CD8-positive, alpha-beta memory T cell (primary cell): ENCODE measurements at regions not wholly inside any gene's neighbourhood (a gene's known extent, or its start where the extent isn't known, plus 50 kb on each side); places are given as distances from the start of the nearest gene placed in this dataset.

Source experiments
- CTCF ChIA-PET: fragments of 350-600 bp; sonication (Branson Sonifier 250); formaldehyde crosslinking; loops from one replicate; lab custom pipeline; 2021; ENCODE audit warnings: antibody characterized with exemption; lab: Charles Lee
- POLR2A ChIA-PET: fragments of 350-600 bp; sonication (Branson Sonifier 250); formaldehyde crosslinking; loops from one replicate; lab custom pipeline; 2021; ENCODE audit warnings: antibody characterized with exemption; lab: Charles Lee
- DNase-seq, 5 donors: peaks; one replicate each; pipeline versions ENCODE4 v3.0.0 to v3.0.0-alpha.2; 2020 to 2022; ENCODE audit warnings: mixed read lengths in 1 of 5
- H3K27ac ChIP-seq: one replicate; pipeline ENCODE4 v1.7.0; 2013; ENCODE audit warnings: low read depth, mild to moderate bottlenecking, low read length, moderate library complexity
- H3K27me3 ChIP-seq: 2 replicates; pipeline ENCODE4 v1.7.0; 2013; ENCODE audit warnings: low read length, mild to moderate bottlenecking; ENCODE audit not compliant: insufficient read depth, poor library complexity, severe bottlenecking
- H3K36me3 ChIP-seq: 2 replicates; pipeline ENCODE4 v1.7.0; 2013; ENCODE audit warnings: mild to moderate bottlenecking, low read length, moderate library complexity; ENCODE audit not compliant: insufficient read depth
- H3K4me1 ChIP-seq: 2 replicates; pipeline ENCODE4 v1.7.0; 2013; ENCODE audit warnings: mild to moderate bottlenecking, low read length, moderate library complexity; ENCODE audit not compliant: insufficient read depth
- H3K4me3 ChIP-seq: 2 replicates; pipeline ENCODE4 v1.7.0; 2013; ENCODE audit warnings: mild to moderate bottlenecking, low read length
- H3K9me3 ChIP-seq: 2 replicates; pipeline ENCODE4 v1.7.0; 2013; ENCODE audit warnings: mild to moderate bottlenecking, low read length
- H3K27ac Mint-ChIP-seq, 8 donors: one replicate each; pipeline ENCODE4 v1.8.0; 2020 to 2021; ENCODE audit warnings: mixed read lengths in 8 of 8, mild to moderate bottlenecking in 6 of 8, inconsistent platforms in 3 of 8, moderate library complexity in 3 of 8
- H3K27me3 Mint-ChIP-seq, 2 donors: one replicate each; pipeline ENCODE4 v1.8.0; 2020 to 2021; ENCODE audit warnings: mixed read lengths in 2 of 2, mild to moderate bottlenecking in 1 of 2, moderate library complexity in 1 of 2
- H3K36me3 Mint-ChIP-seq, 3 donors: one replicate each; pipeline ENCODE4 v1.8.0; 2020 to 2021; ENCODE audit warnings: mixed read lengths in 3 of 3, inconsistent platforms in 1 of 3, mild to moderate bottlenecking in 1 of 3
- H3K4me1 Mint-ChIP-seq, 3 donors: one replicate each; pipeline ENCODE4 v1.8.0; 2020 to 2021; ENCODE audit warnings: mixed read lengths in 3 of 3, inconsistent platforms in 1 of 3, mild to moderate bottlenecking in 1 of 3
- H3K4me3 Mint-ChIP-seq, 7 donors: one replicate each; pipeline ENCODE4 v1.8.0; 2020 to 2021; ENCODE audit warnings: mixed read lengths in 7 of 7, mild to moderate bottlenecking in 6 of 7, moderate library complexity in 4 of 7, inconsistent platforms in 2 of 7
- H3K9me3 Mint-ChIP-seq, 5 donors: one replicate each; pipeline ENCODE4 v1.8.0; 2020 to 2022; ENCODE audit warnings: mixed read lengths in 5 of 5, mild to moderate bottlenecking in 3 of 5, moderate library complexity in 2 of 5, inconsistent platforms in 1 of 5

DNA sequence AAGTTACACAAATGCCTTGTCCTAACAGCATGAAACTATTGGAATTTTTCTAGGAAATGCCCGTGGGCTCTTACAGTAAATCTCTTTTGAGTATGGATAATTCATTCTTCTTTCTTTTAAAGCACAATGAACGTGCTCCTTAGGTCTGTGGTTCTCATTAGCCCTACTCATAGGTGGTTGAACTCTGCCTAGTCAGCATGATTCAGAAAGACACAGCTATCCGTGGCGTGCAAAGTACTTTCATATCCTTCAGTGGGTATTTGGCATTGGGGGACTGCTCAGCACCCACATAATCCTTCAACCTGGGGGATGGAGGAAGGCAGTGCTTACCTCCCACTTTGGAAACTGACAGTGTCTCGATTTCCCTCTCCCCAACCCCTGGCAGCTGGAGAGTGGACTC, 462.0 kb upstream of the CLINT1 start:
- Mint-ChIP-seq H3K27me3 (peaks cover 3 to 7% of the 10 kb centered on the region in 2 donors), H3K36me3 (no peaks in the 10 kb centered on the region), H3K9me3 (no peaks in the 10 kb centered on the region), H3K4me3 (no peak overlapping the region), H3K27ac (no peak overlapping the region), H3K4me1 (no peaks in the 10 kb centered on the region)
- no peaks in the 10 kb centered on the region for H3K27me3 ChIP-seq
- H3K36me3 ChIP-seq = no peaks in the 10 kb centered on the region
- no peaks in the 10 kb centered on the region for H3K4me1 ChIP-seq
- no peak overlapping the region for H3K27ac ChIP-seq
- ChIA-PET POLR2A (no interaction called here), CTCF (no interaction called here)
- no peaks in the 10 kb centered on the region for H3K9me3 ChIP-seq
- no peak for DNase-seq
- H3K4me3 ChIP-seq = no peak overlapping the region

DNA sequence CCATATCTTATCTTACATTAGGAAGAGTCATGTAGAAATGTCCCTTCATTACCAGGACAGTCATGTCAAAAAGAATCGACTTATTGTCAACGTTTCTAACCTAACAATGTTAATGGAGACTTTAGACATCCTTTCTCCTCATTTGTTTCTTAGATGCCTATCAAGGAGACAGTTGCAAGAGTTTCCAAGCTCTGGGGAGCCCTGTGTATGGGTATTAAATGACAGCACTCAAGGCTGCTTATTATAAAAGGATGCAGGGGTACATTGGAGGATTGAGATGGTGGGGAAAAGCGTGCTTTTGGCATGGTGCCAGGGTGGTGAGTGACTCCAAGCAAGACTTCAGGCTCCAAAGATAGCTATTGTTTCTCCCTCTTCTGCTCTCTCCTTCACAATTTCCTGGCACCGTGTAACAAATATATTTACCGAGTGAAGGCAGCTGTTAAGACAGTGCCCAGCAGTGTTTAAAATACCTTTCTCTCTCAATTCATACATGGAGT, 461.3 kb upstream of the CLINT1 start:
- no peak overlapping the region for H3K27ac Mint-ChIP-seq
- ChIA-PET CTCF (no interaction called here), POLR2A (no interaction called here)
- H3K27me3 Mint-ChIP-seq = peaks cover 3 to 7% of the 10 kb centered on the region in 2 donors
- no peaks in the 10 kb centered on the region for H3K9me3 Mint-ChIP-seq
- no peaks in the 10 kb centered on the region for H3K9me3 ChIP-seq
- no peaks in the 10 kb centered on the region for H3K36me3 Mint-ChIP-seq
- no peaks in the 10 kb centered on the region for H3K4me1 Mint-ChIP-seq
- no peak for DNase-seq
- no peak overlapping the region for H3K4me3 Mint-ChIP-seq
- no peak overlapping the region for H3K27ac ChIP-seq
- no peaks in the 10 kb centered on the region for H3K4me1 ChIP-seq
- H3K4me3 ChIP-seq = no peak overlapping the region
- no peaks in the 10 kb centered on the region for H3K27me3 ChIP-seq
- no peaks in the 10 kb centered on the region for H3K36me3 ChIP-seq

DNA sequence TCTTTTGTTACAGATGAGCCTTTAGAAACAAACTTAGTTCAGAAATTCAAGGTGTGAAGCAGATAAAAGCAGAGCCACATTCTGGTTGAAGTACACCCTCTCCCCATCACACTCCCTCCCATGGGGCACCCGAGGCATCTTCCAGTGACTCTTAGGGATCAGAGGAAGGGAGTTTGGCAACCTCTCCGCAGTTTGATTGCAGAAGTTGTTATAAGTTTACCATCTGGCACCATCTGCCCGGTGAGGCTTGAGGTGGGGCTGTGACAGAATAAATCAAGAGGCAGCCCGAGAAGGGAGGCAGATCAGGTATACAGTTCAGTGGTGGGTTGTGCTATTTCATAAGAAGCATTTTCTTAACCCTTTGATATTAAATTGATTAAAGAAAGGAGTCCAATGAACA, 458.6 kb upstream of the CLINT1 start:
- Histone ChIP-seq H3K36me3 (no peaks in the 10 kb centered on the region), H3K4me1 (no peaks in the 10 kb centered on the region), H3K9me3 (no peaks in the 10 kb centered on the region), H3K27ac (no peak overlapping the region), H3K27me3 (no peaks in the 10 kb centered on the region), H3K4me3 (no peak overlapping the region)
- Mint-ChIP-seq H3K9me3 (no peaks in the 10 kb centered on the region), H3K4me3 (no peak overlapping the region), H3K27ac (no peak overlapping the region), H3K4me1 (no peaks in the 10 kb centered on the region), H3K36me3 (no peaks in the 10 kb centered on the region), H3K27me3 (peaks cover 2 to 4% of the 10 kb centered on the region in 2 donors)
- ChIA-PET POLR2A (no interaction called here), CTCF (no interaction called here)
- no peak for DNase-seq

GRCh38 chr5:158313733-158314464, 455.0 kb upstream of the CLINT1 start:
- Histone ChIP-seq H3K36me3 (no peaks in the 10 kb centered on the region), H3K27ac (no peak overlapping the region), H3K27me3 (no peaks in the 10 kb centered on the region), H3K4me3 (no peak overlapping the region), H3K4me1 (no peaks in the 10 kb centered on the region), H3K9me3 (no peaks in the 10 kb centered on the region)
- H3K4me3 Mint-ChIP-seq = no peak overlapping the region
- POLR2A ChIA-PET = no interaction called here
- H3K9me3 Mint-ChIP-seq = no peaks in the 10 kb centered on the region
- no peak for DNase-seq
- peaks cover 0 to 4% of the 10 kb centered on the region in 2 donors for H3K27me3 Mint-ChIP-seq
- no peaks in the 10 kb centered on the region for H3K4me1 Mint-ChIP-seq
- CTCF ChIA-PET = no interaction called here
- H3K36me3 Mint-ChIP-seq = no peaks in the 10 kb centered on the region
- no peak overlapping the region for H3K27ac Mint-ChIP-seq

DNA sequence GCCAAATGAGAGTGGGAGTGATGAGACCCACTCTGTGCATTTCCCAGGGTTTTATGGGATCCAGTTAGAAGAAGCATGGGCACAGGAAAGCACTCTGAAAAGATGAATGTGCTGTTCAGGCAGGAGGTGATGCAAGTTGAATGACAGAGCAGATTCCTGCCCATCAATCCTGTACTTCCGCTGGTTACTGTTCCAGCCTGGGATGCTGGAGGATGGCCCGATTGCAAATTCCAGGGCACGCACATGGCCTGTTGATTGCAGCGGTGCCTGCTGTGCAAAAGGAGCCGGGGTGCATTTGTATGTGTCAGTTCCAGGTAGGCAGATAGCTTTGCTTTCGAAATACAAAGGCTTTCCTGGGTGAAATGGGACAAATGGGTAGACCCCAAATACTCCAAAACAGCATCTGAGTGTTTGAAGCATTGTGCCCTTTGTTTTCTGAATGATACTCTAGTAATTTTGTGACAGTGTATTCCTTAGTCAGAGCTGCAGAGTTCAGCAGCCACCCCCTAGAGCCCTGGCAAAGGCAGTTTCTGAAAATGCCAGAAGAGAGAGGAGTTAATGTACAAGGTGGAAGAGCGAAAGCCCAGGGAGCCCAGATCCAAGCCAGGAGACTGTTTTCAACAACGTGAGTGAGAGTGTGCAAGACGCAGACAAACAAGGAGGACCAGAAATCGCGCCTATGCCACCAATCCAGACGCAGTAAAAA, 454.2 kb upstream of the CLINT1 start:
- Histone ChIP-seq H3K9me3 (no peaks in the 10 kb centered on the region), H3K27ac (no peak overlapping the region), H3K4me1 (no peaks in the 10 kb centered on the region), H3K36me3 (no peaks in the 10 kb centered on the region), H3K4me3 (no peak overlapping the region), H3K27me3 (no peaks in the 10 kb centered on the region)
- POLR2A ChIA-PET = no interaction called here
- Mint-ChIP-seq H3K27me3 (peaks cover 0 to 4% of the 10 kb centered on the region in 2 donors), H3K4me3 (no peak overlapping the region), H3K36me3 (no peaks in the 10 kb centered on the region), H3K27ac (no peak overlapping the region), H3K9me3 (no peaks in the 10 kb centered on the region), H3K4me1 (no peaks in the 10 kb centered on the region)
- no peak for DNase-seq
- CTCF ChIA-PET = no interaction called here

DNA sequence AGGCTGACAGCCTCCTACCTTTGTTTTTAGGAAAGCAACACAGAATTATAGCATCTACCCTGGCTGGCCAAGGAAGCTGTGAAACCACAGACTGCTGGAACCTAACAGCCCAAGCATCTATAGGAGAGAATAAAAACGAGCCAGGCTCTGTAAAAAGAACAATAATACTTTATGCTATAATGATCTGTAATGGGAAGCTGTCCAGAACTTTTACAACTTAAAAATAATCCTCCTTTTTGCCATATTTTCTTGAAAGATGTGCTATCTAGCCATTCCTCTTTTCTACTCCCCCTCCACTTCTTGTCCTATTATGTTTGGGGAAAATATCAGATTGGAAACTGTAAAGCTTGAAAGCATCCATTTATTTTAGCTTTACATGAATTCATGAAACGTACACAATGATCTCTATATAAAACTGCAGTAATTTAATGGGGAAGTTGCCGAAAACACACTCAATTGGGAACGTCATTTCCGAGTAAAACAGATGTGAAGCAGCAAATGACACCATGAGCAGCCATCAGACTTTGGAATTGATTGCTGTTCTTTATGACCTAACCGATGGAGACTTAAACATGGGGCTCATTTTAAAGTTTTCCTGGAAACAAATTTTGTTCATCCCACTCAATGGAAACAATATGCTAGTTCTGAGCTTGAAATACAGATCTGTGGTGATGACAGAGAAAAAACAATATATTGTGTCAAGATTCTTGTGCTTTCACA, 450.3 kb upstream of the CLINT1 start:
- no peaks in the 10 kb centered on the region for H3K9me3 ChIP-seq
- Mint-ChIP-seq H3K36me3 (no peaks in the 10 kb centered on the region), H3K27me3 (peaks cover 2 to 3% of the 10 kb centered on the region in 2 donors), H3K4me3 (no peak overlapping the region), H3K4me1 (no peaks in the 10 kb centered on the region), H3K9me3 (no peaks in the 10 kb centered on the region), H3K27ac (no peak overlapping the region)
- CTCF ChIA-PET = no interaction called here
- H3K4me1 ChIP-seq = no peaks in the 10 kb centered on the region
- no peak overlapping the region for H3K4me3 ChIP-seq
- POLR2A ChIA-PET = no interaction called here
- H3K36me3 ChIP-seq = no peaks in the 10 kb centered on the region
- no peak for DNase-seq
- no peaks in the 10 kb centered on the region for H3K27me3 ChIP-seq
- no peak overlapping the region for H3K27ac ChIP-seq

- DNase-seq = no peak
- no peak overlapping the region for H3K4me3 Mint-ChIP-seq
- Histone ChIP-seq H3K36me3 (no peaks in the 10 kb centered on the region), H3K9me3 (no peaks in the 10 kb centered on the region), H3K27me3 (no peaks in the 10 kb centered on the region), H3K4me1 (no peaks in the 10 kb centered on the region), H3K27ac (no peak overlapping the region), H3K4me3 (no peak overlapping the region)
- H3K27ac Mint-ChIP-seq = no peak overlapping the region
- H3K27me3 Mint-ChIP-seq = peaks cover 0 to 3% of the 10 kb centered on the region in 2 donors
- H3K9me3 Mint-ChIP-seq = no peaks in the 10 kb centered on the region
- POLR2A ChIA-PET = no interaction called here
- no peaks in the 10 kb centered on the region for H3K36me3 Mint-ChIP-seq
- CTCF ChIA-PET = no interaction called here
- no peaks in the 10 kb centered on the region for H3K4me1 Mint-ChIP-seq
Measured at GRCh38 chr5:158308429-158309025, 449.6 kb upstream of the CLINT1 start.

DNA sequence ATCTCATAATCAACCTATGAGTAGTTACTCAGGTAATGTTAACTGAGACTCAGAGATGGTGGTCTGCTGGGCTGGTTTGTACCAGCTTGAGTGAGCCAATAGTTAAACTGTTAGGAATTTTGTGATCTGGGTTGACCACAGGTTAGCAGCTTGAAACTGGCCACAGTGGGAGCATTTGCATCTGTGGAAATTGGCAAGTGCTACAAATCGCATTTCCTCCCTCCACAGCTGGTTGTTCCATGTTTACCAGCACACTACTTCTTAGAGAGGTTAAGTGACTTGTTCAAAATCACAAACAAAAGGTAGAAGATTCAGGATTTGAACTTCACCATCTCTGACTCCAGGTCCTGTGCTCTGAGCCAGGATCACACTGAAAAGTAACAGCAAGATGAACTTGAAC, 446.9 kb upstream of the CLINT1 start:
- no peaks in the 10 kb centered on the region for H3K27me3 ChIP-seq
- no peak for DNase-seq
- Mint-ChIP-seq H3K27me3 (peaks cover 0 to 3% of the 10 kb centered on the region in 2 donors), H3K9me3 (no peaks in the 10 kb centered on the region), H3K4me3 (no peak overlapping the region), H3K27ac (no peak overlapping the region), H3K4me1 (no peaks in the 10 kb centered on the region), H3K36me3 (no peaks in the 10 kb centered on the region)
- POLR2A ChIA-PET = no interaction called here
- H3K9me3 ChIP-seq = no peaks in the 10 kb centered on the region
- no peak overlapping the region for H3K4me3 ChIP-seq
- H3K27ac ChIP-seq = no peak overlapping the region
- CTCF ChIA-PET = no interaction called here
- no peaks in the 10 kb centered on the region for H3K36me3 ChIP-seq
- H3K4me1 ChIP-seq = no peaks in the 10 kb centered on the region
